ENCODE measurements at regions not wholly inside any gene's neighbourhood (a gene's known extent, or its start where the extent isn't known, plus 50 kb on each side); places are given as distances from the start of the nearest gene placed in this dataset.
"Not testable (repeated sequence)": the region's sequence is repeated elsewhere in the genome, so short reads cannot be mapped to it uniquely, and the experiment has no call there.

DNA sequence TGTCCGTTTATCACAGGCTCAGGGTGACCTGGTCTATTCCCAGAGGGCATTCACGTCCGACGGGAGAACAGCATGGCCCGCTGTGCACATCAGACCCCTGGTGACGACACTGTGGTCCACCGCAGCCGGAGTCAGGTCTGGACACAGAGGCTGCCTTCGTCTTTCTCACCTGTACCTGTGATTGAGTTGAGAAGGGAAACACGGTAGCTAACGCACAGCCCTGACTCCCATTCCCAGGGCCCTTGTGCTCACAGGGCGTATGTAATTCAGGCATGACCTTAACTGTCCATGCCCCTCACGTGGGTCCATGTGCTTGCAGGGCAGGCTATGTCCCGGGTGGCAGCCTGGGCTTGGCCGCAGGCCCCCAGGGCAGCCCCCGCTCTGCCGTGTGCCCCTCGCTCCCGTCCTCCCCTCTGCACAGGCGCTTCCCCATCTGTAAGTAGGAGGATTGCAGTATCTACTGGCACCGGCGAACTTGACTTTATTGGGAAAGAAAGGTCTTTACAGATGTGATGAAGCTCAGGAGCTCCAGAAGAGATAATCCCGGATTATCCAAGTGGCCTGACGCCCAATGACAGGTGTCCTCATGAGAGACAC is 221.3 kb upstream of the TCERG1L start:
- DNase-seq (ENCODE audit: low read depth), result no peak

DNA sequence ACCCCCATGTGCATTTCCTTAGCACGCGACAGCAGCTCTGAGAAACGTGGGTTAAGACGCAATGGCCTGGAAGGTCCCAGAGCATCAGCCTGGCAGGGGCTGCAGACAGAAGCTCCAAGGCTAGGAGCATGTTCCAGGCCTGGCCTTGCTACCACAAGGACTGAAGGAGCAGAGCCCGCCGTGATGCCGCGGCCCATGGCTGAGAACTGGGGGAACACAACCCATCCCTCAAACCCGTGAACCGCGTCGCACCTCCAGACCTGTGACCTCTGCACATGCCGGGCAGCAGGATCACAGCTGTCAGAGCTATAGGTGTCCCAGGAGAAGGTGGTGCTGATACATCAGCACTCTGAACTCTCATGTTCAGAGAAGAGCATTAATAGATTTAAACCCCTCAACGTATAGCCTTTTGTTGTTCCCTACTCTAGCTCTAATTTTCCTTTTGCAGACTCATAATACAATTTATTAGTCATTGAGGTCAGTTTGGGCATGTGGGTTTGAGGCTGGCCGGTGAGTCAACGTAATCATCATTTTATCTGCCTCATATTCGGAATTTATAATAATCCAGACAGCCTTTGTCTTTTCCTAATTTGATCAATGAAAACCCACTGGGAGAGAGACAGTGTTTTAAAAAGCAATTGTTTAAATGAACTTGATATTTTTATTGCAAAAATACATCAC is 222.5 kb upstream of the TCERG1L start:
- no peak for DNase-seq (ENCODE audit: low read depth)

DNA sequence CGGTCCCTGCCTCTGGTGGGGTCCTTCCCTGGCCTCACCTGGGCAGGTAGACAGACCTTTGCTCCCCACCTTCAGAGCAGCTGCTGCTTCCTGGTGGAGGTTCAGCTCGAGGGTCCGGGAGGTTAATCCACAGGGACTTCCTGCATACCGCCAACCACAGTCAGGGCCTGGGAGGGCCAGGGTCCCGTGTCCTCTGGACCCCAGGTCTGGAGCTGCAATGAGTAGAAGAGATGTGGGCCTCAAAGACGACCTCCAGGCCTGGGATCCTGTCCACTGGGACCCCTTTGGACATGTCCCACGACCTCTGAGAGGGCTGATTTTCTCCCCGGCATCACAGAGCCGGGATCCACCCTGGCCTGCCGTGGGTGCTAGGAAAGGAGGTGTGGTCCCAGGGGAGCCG is 223.3 kb upstream of the TCERG1L start:
- no peak for DNase-seq (ENCODE audit: low read depth)

DNA sequence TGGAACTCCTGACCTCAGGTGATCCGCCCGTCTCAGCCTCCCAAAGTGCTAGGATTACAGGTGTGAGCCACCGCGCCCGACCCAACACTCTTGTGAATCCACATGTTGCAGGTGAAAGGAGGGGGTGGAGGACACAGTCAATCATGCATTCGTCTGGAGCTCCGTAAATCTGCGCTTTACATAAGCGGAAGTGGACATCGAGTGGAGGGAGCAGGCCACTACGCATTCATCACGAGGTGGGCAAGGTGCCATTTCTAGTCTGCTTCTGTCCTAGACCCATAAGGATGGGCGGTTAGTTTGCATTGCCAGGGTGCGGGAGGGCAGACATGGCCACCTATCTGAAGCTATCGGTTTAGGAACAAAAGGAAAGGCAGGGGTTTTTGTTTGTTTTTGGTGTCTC is 225.2 kb upstream of the TCERG1L start:
- no peak for DNase-seq (ENCODE audit: low read depth)

DNA sequence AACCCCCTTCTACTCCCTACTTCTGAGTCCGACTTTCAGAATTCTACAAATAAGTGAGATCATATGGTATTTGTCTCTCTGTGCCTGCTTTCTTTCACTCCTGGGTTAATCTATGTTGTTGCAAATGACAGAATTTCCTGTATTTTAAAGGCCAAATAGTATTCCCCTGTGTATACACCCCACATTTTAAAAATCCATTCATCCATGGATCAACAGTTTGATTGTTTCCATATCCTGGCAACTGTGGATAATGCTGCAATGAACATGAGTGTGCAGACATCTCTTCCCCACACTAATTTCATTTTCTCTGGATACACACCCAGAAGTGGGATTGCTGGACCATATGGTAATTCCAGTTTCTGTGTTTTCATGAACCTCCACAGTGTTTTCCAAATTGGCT is 225.8 kb upstream of the TCERG1L start:
- DNase-seq (ENCODE audit: low read depth), result no peak

DNA sequence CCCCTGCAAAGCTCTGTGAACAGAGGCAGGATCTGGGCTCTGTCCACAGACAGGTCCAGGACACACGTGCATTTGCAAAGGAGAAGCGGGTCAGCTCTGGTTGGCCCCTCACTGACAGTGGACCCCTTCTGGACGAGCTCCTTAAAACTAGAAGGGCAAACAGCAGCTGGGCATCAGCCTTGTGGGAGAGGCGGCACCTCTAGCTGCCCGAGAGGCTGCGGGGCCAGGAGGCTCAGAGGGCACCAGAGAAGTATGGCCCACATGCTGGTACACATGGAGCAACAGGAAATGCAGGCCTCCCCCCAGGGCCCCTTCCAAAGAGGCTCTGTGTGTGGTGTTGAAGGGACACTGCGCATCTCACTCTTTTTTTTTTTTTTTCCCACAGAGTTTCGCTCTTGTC is 233.0 kb upstream of the TCERG1L start:
- no peak for DNase-seq (ENCODE audit: low read depth)

DNA sequence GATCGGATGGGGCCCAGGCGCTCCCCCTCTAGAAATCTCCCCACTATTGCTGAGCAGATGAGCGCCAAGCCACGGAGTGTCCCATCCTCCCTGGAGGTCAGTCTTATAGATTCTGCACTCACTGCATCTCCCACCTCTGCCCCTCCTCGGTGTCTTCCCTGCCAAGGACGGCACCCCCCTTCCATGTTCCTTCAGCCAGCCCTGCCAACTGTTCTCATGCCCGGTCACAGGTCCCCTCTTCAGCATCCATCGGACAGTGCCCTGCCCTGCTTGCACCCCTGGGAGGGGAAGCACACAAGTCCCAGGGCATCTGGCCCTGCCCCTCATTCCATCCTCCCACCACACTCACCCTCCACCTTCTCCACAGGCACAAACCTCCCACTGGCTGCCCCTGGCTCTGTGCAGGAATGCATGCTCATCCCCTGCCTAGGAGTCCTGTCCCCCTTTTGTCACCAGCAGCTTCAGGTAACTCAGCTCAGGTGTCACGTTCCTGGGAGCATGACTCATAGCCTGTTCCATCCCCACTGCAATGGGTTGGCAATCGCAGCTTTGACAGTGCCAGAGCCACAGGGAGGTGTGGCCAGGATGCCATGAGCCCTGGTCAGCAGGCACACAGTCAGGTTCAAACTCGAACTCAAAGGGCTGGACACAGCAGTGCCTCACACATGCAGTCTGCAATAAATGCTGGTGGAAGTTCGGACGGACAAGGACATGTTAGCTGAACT is 234.7 kb upstream of the TCERG1L start:
- DNase-seq (ENCODE audit: low read depth), result no peak

DNA sequence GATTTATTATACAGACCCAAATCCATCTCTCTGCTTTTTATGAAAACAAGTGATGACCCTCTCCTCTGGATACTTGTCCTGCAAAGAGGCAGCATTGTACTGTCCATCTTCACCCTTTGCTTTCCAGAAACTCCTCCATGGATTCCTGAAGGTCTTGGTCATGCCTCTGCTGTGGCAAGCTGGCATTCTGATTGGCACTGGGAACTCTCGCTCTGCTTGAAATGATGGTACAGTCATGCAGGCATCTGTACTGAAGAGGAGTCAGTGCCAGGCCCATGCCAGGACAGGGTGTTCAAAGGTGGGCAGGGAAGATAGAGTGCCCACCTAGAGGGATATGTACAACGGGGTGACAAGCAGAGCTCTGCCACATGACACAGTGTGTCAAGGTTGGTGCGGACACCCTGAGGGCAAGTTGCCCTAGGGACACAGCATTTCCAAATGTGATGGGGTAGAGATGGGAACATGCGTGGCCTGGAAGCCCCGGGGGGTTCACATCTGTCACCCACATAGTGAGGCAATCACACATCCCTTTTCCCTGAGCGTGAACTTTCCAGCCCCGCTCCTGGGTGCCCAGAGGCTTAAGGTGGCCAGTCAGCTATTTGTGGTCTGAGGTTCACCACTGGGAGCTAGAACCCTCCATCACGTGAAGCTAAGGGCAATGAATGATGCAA is 235.7 kb upstream of the TCERG1L start:
- no peak for DNase-seq (ENCODE audit: low read depth)

DNA sequence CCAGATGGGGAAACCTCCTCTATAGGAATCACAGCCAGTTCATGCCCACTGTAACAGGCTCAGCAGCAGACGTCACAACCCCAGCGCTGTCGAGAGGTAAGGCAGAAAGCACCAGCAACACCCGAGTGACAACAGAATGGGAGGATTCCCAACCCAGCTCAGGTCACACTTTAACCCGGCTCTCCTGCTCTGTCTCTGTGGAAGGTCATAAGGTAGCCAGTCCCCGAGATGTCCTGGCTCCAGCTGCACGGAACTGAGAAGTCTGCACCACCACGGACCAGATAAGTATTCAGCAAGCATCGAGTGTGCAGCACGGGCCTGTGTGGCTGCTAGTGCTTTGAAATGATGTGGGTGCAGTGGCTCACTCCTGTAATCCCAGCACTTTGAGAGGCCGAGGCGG is 236.7 kb upstream of the TCERG1L start:
- DNase-seq (ENCODE audit: low read depth), result no peak

DNA sequence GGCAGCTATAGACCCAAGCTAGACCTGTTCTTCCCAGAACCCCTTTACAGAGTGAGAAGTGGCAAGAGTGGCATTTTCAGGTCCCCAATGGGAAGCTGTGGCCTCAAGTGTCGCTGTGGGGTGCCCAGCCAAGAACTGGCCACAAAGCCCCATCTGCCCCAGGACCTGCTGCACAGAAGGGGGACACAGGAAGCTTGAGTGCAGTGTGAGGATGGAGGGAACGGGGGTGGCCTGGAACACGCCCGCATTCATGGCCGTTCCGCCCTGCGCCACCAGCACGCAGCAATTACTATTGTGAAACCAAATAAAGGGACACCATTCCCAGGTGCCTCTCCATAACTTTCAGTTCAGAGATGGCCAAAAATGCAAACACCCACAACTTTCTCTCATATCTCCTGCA is 237.6 kb upstream of the TCERG1L start:
- no peak for DNase-seq (ENCODE audit: low read depth)

DNA sequence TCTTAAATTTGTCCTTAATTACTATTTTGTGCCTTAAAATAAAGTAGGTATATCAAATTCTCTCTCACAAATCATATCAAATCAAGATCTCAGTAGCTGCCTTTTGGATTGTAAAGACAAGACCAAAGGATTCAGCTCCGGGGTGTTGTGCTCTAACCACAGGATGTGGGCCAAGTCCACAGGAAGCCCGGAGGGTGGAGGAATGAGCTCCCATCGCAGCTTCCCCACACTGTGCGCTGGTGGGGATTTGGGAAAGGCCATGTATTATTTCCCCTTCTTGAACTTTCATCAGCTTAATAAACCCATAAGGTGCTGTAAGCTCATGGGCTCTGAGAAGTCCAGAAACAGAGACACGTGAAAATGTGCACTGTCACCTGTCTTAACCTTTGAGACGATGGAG is 241.6 kb upstream of the TCERG1L start:
- no peak for DNase-seq (ENCODE audit: low read depth)

DNA sequence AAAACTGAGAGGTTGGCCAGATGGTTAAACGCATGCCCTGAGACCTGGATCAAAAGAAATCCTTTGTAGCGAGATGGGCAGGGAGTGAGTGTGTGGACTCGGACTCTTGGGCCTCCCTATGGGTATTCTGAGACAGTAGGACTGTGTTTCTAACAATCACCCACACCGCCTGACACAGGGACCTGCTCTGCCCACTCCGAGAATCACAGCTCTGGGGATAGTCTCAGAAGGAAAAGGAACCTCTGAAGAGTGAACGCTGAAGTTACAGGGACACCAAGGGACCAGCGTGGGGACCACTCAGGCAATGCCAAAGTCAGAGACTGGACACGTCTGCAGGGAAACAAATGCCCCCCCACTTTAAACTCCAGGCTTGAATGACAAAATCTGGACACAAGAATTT is 242.1 kb upstream of the TCERG1L start:
- no peak for DNase-seq (ENCODE audit: low read depth)

DNA sequence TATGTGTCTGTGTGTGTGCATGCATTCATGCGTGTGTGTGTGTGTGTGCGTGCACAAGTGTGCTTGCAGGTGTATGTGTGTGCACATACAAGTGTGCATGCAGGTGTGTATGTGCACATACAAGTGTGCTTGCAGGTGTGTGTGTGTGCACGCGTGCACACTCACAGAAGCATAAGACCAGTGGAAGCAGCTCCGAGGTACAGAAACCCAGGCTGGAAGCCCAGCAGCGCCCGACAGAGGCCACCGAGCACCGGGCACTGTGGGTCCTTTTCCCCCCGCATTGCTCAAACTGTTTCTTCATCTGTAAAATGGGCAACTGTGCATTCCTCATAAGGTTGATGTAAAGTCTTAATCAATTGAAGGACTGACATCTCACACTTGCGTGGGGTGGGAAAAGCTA is 243.3 kb upstream of the TCERG1L start:
- no peak for DNase-seq (ENCODE audit: low read depth)

DNA sequence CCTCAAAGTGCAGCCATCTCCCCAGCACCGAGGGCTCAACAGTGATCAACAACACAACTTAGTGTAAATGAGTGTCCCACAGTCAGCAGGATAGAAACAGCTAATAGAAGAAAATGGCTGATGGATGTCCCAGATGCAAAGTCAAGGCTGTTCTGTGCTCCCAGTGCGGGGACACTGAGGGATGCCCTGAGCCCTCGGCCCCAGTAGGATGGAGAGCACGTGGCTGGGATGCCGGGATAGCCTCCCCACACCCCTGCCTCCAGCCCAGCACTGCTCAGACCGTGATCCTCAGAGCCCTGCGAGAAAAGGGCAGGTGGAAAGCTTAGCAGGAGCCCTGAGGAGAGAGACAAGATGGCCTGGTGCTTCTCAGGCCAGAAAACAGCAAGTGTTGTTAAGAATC is 243.9 kb upstream of the TCERG1L start:
- no peak for DNase-seq (ENCODE audit: low read depth)

DNA sequence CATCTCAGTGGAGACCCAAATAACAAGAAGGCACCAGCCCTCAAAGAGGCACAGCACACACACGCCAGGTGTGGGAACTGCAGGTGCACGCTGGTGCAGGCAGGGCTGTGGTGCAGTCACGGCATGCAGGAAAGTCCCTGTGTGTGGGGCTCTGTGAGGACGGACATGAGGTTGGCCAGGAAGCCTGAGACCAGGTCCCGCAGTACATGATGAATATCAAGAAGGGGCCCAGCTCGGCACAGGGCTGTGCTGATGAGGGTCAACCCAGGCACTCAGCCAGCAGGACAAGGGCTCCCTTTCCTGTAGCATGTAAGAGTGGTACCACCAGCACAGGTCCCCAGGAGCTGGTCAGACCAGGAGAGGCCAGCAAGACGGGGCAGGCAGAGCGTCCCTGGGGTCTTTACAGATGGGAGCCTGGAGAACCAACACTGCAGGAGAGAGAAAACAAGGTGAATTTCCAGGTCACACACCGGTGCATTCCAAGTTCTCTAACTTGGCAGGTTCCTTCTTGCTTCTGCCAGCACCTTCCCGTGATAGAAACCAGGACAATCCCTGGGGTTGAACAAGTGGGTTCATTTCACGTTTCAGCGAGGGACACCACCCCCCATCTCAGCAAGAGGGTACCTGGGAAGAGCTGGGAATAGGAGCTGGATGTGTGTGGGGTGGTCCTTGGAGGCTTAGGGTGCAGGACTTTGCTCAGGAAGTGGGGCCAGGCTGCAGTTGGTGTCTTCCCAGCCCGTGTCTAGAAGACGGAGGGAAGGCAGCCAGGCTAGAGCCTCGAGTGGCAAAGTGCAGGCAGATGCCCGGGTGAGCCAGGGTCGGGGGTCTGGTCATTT is 244.8 kb upstream of the TCERG1L start:
- DNase-seq (ENCODE audit: low read depth), result no peak

DNA sequence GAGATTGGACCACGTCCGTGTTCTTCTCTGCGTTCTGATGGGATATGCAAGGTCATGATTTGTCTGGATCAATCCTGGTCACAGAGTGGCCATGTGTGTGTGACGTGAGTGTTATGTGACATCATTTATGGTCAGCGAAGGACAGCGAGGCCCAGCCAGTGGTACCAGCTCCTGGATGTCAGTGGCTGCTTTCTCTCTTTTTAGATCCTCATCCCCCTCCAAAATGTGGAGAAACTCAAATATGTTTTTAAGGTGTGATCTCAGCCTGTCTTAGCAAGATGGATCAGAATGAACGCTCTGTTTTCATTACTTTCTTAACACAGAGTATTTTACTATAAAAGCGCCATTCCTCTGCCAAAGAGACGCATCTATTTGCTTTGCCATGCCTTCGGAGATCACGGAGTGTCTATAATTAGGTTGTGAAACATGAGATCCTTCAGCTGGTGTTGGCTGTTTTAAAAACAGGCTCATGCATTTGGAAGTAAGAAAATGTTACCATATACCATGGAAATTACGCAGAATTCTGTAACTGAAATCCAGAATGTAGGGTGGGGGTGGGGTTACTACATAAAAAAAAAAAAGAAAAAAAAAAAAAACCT is 245.5 kb upstream of the TCERG1L start:
- no peak for DNase-seq (ENCODE audit: low read depth)

DNA sequence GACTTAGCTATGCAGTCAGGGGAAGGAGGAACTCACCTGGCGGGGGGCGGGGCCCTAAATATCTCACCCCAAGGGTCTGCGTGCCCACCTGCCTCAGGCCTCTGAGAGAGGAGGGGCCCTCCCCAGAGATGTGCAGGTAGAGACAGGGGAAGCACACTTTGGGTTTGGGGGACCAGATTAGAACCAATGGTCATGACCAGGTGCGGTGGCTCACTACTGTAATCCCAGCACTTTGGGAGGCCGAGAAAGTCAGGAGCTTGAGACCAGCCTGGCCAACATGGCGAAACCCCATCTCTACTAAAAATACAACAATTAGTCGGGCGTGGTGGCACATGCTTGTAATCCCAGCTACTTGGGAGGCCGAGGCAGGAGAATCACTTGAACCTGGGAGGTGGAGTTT is 246.4 kb upstream of the TCERG1L start:
- not testable (repeated sequence) for DNase-seq (ENCODE audit: low read depth)

DNA sequence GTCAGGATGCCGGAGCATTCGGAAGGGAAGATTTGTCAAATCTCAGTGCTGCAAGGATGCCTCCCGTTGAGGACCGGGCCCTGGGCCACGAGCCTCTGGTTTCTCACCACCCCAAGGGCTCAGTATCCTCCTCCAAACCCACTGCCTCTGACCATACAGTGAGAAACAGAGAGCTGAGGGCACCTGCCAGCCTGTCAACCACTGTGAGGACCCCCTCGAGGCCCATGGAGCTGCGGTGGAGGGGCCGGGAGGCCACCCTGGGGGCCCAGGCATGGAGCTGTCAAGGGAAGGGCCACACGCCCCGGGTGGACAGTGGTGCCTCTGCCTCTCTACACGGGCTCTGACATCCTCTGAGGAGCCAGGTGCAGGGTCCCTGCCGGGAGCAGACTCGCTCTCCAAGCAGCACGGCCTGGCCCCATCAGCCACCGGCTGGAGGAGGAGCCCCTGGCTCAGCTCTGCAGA is 248.0 kb upstream of the TCERG1L start:
- DNase-seq (ENCODE audit: low read depth), result no peak

DNA sequence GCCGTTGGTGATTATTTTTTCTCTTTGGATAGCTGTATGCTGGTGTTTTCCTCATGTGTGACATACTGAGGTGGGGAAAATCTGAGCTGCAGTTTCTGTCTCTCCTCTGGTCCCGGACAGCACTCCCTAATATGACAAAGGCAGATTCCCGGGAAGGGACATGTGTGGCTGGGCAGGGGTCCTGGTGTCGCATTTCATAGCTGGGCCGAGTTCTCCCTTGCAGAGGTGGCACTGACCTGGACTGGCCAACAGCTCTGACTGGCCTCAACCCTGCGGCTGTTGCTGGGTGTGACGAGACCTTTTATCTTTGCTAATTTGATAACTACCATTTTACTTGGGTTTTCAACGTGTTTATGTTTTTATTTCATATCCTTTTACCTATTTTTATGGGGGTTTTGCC is 248.6 kb upstream of the TCERG1L start:
- no peak for DNase-seq (ENCODE audit: low read depth)

DNA sequence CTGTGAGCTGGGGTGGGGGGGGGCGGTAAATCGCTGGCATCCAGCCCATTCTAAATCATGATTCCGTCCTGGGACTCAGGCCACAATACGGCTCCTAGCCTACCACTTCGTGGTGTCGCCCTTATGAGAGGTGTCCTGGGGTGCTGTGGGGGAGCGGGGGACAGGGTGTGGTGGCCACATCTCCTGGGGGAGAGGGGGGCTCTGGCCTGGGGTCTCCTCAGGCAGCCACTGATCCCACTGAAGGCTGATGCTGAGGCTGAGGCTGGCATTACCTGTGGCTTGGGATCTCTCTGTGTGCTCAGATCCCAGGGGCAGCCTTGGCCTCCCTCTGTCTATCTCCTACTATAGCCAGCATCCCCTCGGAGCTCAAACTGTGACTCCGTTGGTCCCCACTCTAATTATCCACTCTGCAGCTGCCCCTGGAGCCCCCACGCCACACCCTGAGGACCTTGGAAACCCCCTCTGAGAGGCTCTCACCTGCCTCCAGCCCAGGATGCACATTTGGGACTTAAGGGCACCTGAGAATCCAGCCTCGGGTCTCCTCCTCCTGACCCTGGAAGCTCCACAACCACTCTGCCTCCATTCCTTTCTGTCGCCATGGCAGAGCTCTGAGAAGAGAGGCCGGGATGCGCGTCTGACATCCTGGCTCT is 249.3 kb upstream of the TCERG1L start:
- DNase-seq (ENCODE audit: low read depth), result no peak

DNA sequence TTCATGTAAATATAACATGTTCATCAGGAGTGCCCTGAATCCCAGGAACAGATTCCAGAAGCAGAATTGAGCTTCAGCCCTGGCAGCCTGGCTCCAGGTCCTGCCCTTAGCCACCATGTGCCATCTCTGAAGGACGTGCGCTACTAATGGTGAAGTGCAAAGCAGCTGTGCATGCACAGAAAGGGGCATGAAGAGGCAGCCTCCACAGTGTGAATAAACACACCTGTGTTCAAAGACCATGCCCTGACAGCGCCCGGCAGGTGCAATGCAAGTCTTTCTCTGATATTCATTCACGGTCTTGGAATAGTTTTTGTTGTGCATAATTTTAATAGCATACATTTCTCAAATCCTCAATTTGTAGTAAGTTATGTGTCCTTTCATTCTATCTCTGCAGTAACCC is 250.4 kb upstream of the TCERG1L start:
- DNase-seq (ENCODE audit: low read depth), result no peak

Measured in EH (cell line).